GM23338 (cell line): ENCODE measurements at regions not wholly inside any gene's neighbourhood (a gene's known extent, or its start where the extent isn't known, plus 50 kb on each side); places are given as distances from the start of the nearest gene placed in this dataset.

ENCODE experiments used
- ATAC-seq: fragments of 200-7000 bp; cut with Tn5 transposase; 3 replicates; pipeline ENCODE4 v1.9.1; 2020
- DNase-seq: peaks from one replicate; pipeline ENCODE4 v3.0.0-alpha.2; 2015; ENCODE audit warnings: low spot score
- H2AFZ ChIP-seq: fragments of 200-600 bp; sonication (generic); 2 replicates; pipeline ENCODE4 v1.8.0; 2016; ENCODE audit warnings: antibody characterized with exemption, mild to moderate bottlenecking, moderate library complexity
- H3F3A ChIP-seq: fragments of 200-600 bp; sonication (generic); replicated peaks from 2 replicates; pipeline ENCODE4 v1.8.0; 2017; ENCODE audit warnings: antibody characterized with exemption, mixed run types, low read depth
- H3K27ac ChIP-seq: fragments of 200-600 bp; sonication (generic); 2 replicates; pipeline ENCODE4 v1.6.1; 2016; ENCODE audit warnings: low read depth
- H3K27me3 ChIP-seq: fragments of 200-600 bp; sonication (generic); 2 replicates; pipeline ENCODE4 v1.8.0; 2016; ENCODE audit warnings: mild to moderate bottlenecking, mixed run types, moderate library complexity; ENCODE audit not compliant: insufficient read depth
- H3K36me3 ChIP-seq: fragments of 200-600 bp; sonication (generic); 2 replicates; pipeline ENCODE4 v1.8.0; 2016; ENCODE audit warnings: mild to moderate bottlenecking; ENCODE audit not compliant: insufficient read depth
- H3K4me1 ChIP-seq: fragments of 200-600 bp; sonication (generic); 2 replicates; pipeline ENCODE4 v1.8.0; 2016; ENCODE audit warnings: mild to moderate bottlenecking, moderate library complexity; ENCODE audit not compliant: insufficient read depth
- H3K4me2 ChIP-seq: fragments of 200-600 bp; sonication (generic); 2 replicates; pipeline ENCODE4 v1.7.1; 2017; ENCODE audit warnings: mixed run types
- H3K4me3 ChIP-seq: fragments of 200-600 bp; sonication (generic); 2 replicates; pipeline ENCODE4 v1.6.1; 2016; ENCODE audit warnings: mixed run types
- H3K79me2 ChIP-seq: fragments of 200-600 bp; sonication (generic); replicated peaks from 2 replicates; pipeline ENCODE4 v1.8.0; 2017; ENCODE audit warnings: mild to moderate bottlenecking; ENCODE audit not compliant: insufficient read depth
- H3K9me2 ChIP-seq: fragments of 200-600 bp; sonication (generic); 2 replicates; pipeline ENCODE4 v1.8.0; 2017; ENCODE audit not compliant: insufficient read depth
- H4K20me1 ChIP-seq: fragments of 200-600 bp; sonication (generic); replicated peaks from 2 replicates; pipeline ENCODE4 v1.8.0; 2017; ENCODE audit warnings: mild to moderate bottlenecking; ENCODE audit not compliant: insufficient read depth
- H3K27ac Mint-ChIP-seq: 2 replicates; pipeline ENCODE4 v1.8.0; 2020; ENCODE audit warnings: inconsistent platforms, mild to moderate bottlenecking, moderate library complexity, mixed read lengths
- H3K27me3 Mint-ChIP-seq: 3 replicates; pipeline ENCODE4 v1.8.0; 2022; ENCODE audit warnings: low read depth, mild to moderate bottlenecking, moderate library complexity, mixed read lengths, inconsistent platforms; ENCODE audit not compliant: insufficient read depth, poor library complexity
- H3K36me3 Mint-ChIP-seq: 3 replicates; pipeline ENCODE4 v1.8.0; 2021; ENCODE audit warnings: low read depth, mild to moderate bottlenecking, inconsistent platforms, moderate library complexity, mixed read lengths
- H3K4me1 Mint-ChIP-seq: 3 replicates; pipeline ENCODE4 v1.8.0; 2020; ENCODE audit warnings: mild to moderate bottlenecking, inconsistent platforms, mixed read lengths
- H3K4me3 Mint-ChIP-seq: 3 replicates; pipeline ENCODE4 v1.8.0; 2021; ENCODE audit warnings: moderate library complexity, mild to moderate bottlenecking, inconsistent platforms, mixed read lengths
- H3K9me3 Mint-ChIP-seq: 3 replicates; pipeline ENCODE4 v1.8.0; 2020; ENCODE audit warnings: moderate library complexity, mild to moderate bottlenecking, inconsistent platforms, mixed read lengths
- CREB1 ChIP-seq: fragments of 250-450 bp; sonication (Bioruptor Pico); IDR thresholded peaks from 2 replicates; pipeline ENCODE4 v1.5.0; 2020; ENCODE audit warnings: low read depth, mild to moderate bottlenecking, moderate library complexity
- CTCF ChIP-seq, 2 experiments: fragments of 200-600 bp in 1 of 2; sonication (generic) in 1 of 2; conservative IDR thresholded peaks; 2 replicates each; pipeline versions ENCODE4 v1.5.1 to v1.6.1; 2016 to 2017; ENCODE audit warnings: antibody characterized with exemption in 2 of 2, low read depth in 2 of 2, mild to moderate bottlenecking in 2 of 2, moderate library complexity in 1 of 2
- EZH2 ChIP-seq: fragments of 200-600 bp; sonication (generic); IDR thresholded peaks from one replicate; pipeline ENCODE4 v1.8.0; 2017; ENCODE audit warnings: antibody characterized with exemption, mild to moderate bottlenecking, low read depth; ENCODE audit not compliant: unreplicated experiment
- EZH2phosphoT487 ChIP-seq: fragments of 200-600 bp; sonication (generic); IDR thresholded peaks from one replicate; pipeline ENCODE4 v1.8.1; 2018; ENCODE audit warnings: antibody characterized with exemption; ENCODE audit not compliant: unreplicated experiment
- JUNB ChIP-seq: IDR thresholded peaks from one replicate; pipeline ENCODE4 v1.6.1; 2016; ENCODE audit warnings: antibody characterized with exemption; ENCODE audit not compliant: unreplicated experiment
- NANOG ChIP-seq: IDR thresholded peaks from 2 replicates; pipeline ENCODE4 v1.6.1; 2016; ENCODE audit warnings: antibody characterized with exemption, borderline replicate concordance
- POLR2AphosphoS5 ChIP-seq: IDR thresholded peaks from 2 replicates; pipeline ENCODE4 v1.6.1; 2016; ENCODE audit warnings: antibody characterized with exemption, low read depth
- REST ChIP-seq: IDR thresholded peaks from one replicate; pipeline ENCODE4 v1.6.1; 2018; ENCODE audit warnings: antibody characterized with exemption; ENCODE audit not compliant: unreplicated experiment
- STAT1 ChIP-seq: IDR thresholded peaks from one replicate; pipeline ENCODE4 v1.6.1; 2016; ENCODE audit warnings: antibody characterized with exemption; ENCODE audit not compliant: unreplicated experiment
- ZNF114 ChIP-seq: fragments of 250-450 bp; sonication (Bioruptor Pico); IDR thresholded peaks from 2 replicates; pipeline ENCODE4 v1.5.0; 2020; ENCODE audit warnings: mild to moderate bottlenecking, moderate library complexity
- ZNF331 ChIP-seq: fragments of 250-450 bp; sonication (Bioruptor Pico); IDR thresholded peaks from 2 replicates; pipeline ENCODE4 v1.5.0; 2020; ENCODE audit warnings: low read depth, mild to moderate bottlenecking, moderate library complexity
- TF ChIP-seq, protein P1 (sequence below): fragments of 250-450 bp; sonication (Bioruptor Pico); IDR thresholded peaks from 2 replicates; pipeline ENCODE4 v1.5.0; 2020; ENCODE audit warnings: mild to moderate bottlenecking, moderate library complexity
- TF ChIP-seq, protein P2 (sequence below): IDR thresholded peaks from 2 replicates; pipeline ENCODE4 v1.6.1; 2016; ENCODE audit warnings: antibody characterized with exemption

- ATAC-seq = no peak
- DNase-seq = no peak
- Mint-ChIP-seq H3K9me3 (peaks cover 2% of the 10 kb centered on the region; the same call in 1 of the 3 replicates), H3K36me3 (no peaks in the 10 kb centered on the region), H3K27me3 (no peaks in the 10 kb centered on the region), H3K27ac (no peak overlapping the region), H3K4me1 (no peaks in the 10 kb centered on the region; the same call in 2 of the 3 replicates), H3K4me3 (no peak overlapping the region)
- H4K20me1 ChIP-seq = no peaks in the 10 kb centered on the region
- TF ChIP-seq CTCF (conservative IDR thresholded peaks at IDR 0.05; ENCODE audit: low read depth in 2 of 2) (no peak), POLR2AphosphoS5 (no peak), ZNF331 (no peak), ZNF114 (CRISPR knock-in tag) (no peak), REST (no peak), NANOG (no peak), EZH2phosphoT487 (no peak), STAT1 (no peak), CREB1 (no peak), EZH2 (no peak), JUNB (no peak)
- TF ChIP-seq, protein P1, sequence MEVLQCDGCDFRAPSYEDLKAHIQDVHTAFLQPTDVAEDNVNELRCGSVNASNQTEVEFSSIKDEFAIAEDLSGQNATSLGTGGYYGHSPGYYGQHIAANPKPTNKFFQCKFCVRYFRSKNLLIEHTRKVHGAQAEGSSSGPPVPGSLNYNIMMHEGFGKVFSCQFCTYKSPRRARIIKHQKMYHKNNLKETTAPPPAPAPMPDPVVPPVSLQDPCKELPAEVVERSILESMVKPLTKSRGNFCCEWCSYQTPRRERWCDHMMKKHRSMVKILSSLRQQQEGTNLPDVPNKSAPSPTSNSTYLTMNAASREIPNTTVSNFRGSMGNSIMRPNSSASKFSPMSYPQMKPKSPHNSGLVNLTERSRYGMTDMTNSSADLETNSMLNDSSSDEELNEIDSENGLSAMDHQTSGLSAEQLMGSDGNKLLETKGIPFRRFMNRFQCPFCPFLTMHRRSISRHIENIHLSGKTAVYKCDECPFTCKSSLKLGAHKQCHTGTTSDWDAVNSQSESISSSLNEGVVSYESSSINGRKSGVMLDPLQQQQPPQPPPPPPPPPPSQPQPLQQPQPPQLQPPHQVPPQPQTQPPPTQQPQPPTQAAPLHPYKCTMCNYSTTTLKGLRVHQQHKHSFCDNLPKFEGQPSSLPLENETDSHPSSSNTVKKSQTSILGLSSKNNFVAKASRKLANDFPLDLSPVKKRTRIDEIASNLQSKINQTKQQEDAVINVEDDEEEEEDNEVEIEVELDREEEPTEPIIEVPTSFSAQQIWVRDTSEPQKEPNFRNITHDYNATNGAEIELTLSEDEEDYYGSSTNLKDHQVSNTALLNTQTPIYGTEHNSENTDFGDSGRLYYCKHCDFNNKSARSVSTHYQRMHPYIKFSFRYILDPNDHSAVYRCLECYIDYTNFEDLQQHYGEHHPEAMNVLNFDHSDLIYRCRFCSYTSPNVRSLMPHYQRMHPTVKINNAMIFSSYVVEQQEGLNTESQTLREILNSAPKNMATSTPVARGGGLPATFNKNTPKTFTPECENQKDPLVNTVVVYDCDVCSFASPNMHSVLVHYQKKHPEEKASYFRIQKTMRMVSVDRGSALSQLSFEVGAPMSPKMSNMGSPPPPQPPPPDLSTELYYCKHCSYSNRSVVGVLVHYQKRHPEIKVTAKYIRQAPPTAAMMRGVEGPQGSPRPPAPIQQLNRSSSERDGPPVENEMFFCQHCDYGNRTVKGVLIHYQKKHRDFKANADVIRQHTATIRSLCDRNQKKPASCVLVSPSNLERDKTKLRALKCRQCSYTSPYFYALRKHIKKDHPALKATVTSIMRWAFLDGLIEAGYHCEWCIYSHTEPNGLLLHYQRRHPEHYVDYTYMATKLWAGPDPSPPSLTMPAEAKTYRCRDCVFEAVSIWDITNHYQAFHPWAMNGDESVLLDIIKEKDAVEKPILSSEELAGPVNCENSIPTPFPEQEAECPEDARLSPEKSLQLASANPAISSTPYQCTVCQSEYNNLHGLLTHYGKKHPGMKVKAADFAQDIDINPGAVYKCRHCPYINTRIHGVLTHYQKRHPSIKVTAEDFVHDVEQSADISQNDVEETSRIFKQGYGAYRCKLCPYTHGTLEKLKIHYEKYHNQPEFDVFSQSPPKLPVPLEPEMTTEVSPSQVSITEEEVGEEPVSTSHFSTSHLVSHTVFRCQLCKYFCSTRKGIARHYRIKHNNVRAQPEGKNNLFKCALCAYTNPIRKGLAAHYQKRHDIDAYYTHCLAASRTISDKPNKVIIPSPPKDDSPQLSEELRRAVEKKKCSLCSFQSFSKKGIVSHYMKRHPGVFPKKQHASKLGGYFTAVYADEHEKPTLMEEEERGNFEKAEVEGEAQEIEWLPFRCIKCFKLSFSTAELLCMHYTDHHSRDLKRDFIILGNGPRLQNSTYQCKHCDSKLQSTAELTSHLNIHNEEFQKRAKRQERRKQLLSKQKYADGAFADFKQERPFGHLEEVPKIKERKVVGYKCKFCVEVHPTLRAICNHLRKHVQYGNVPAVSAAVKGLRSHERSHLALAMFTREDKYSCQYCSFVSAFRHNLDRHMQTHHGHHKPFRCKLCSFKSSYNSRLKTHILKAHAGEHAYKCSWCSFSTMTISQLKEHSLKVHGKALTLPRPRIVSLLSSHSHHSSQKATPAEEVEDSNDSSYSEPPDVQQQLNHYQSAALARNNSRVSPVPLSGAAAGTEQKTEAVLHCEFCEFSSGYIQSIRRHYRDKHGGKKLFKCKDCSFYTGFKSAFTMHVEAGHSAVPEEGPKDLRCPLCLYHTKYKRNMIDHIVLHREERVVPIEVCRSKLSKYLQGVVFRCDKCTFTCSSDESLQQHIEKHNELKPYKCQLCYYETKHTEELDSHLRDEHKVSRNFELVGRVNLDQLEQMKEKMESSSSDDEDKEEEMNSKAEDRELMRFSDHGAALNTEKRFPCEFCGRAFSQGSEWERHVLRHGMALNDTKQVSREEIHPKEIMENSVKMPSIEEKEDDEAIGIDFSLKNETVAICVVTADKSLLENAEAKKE (CRISPR knock-in tag) = no peak
- TF ChIP-seq, protein P2, sequence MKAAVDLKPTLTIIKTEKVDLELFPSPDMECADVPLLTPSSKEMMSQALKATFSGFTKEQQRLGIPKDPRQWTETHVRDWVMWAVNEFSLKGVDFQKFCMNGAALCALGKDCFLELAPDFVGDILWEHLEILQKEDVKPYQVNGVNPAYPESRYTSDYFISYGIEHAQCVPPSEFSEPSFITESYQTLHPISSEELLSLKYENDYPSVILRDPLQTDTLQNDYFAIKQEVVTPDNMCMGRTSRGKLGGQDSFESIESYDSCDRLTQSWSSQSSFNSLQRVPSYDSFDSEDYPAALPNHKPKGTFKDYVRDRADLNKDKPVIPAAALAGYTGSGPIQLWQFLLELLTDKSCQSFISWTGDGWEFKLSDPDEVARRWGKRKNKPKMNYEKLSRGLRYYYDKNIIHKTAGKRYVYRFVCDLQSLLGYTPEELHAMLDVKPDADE = no peak
- no peaks in the 10 kb centered on the region for H3K36me3 ChIP-seq
- no peak overlapping the region for H3K27ac ChIP-seq
- H2AFZ ChIP-seq = no peak overlapping the region
- H3K4me1 ChIP-seq = no peaks in the 10 kb centered on the region
- H3F3A ChIP-seq = no peaks in the 10 kb centered on the region
- H3K27me3 ChIP-seq = no peaks in the 10 kb centered on the region
- H3K4me2 ChIP-seq = no peak overlapping the region
- no peaks in the 10 kb centered on the region for H3K79me2 ChIP-seq
- H3K4me3 ChIP-seq = no peak overlapping the region
- H3K9me2 ChIP-seq = no peaks in the 10 kb centered on the region
Observed at GRCh38 chr13:33764716-33765115, 53.2 kb upstream of the RFC3 start.
